Gastroesophageal sphincter (tissue), 4 donors: ENCODE measurements at regions not wholly inside any gene's neighbourhood (a gene's known extent, or its start where the extent isn't known, plus 50 kb on each side); places are given as distances from the start of the nearest gene placed in this dataset.

Experiments
- ATAC-seq: fragments of 150-250 bp; one replicate; pipeline ENCODE4 v1.9.1; 2016; ENCODE audit warnings: mild to moderate bottlenecking, moderate library complexity
- H3K27ac ChIP-seq, 4 donors: fragments of 200-600 bp; sonication (generic) in 3 of 4; 1 replicate in 3 of 4; 2 replicates in 1 of 4; pipeline ENCODE4 v1.5.1; 2016 to 2019
- H3K27me3 ChIP-seq: fragments of 200-600 bp; sonication (generic); one replicate; pipeline ENCODE4 v1.5.1; 2019
- H3K36me3 ChIP-seq, 2 donors: fragments of 200-600 bp; sonication (generic); one replicate each; pipeline ENCODE4 v1.5.1; 2019; ENCODE audit warnings: control low read depth in 1 of 2
- H3K4me1 ChIP-seq, 3 donors: fragments of 200-600 bp; sonication (generic); 1 replicate in 2 of 3; 2 replicates in 1 of 3; pipeline ENCODE4 v1.5.1; 2016 to 2019; ENCODE audit warnings: control low read depth in 2 of 3
- H3K4me3 ChIP-seq, 2 donors: fragments of 200-600 bp; sonication (generic); one replicate each; pipeline ENCODE4 v1.5.1; 2019; ENCODE audit warnings: mild to moderate bottlenecking in 1 of 2, moderate library complexity in 1 of 2
- H3K9me3 ChIP-seq, 3 donors: fragments of 200-600 bp; sonication (generic); one replicate each; pipeline ENCODE4 v1.5.1; 2017 to 2019; ENCODE audit warnings: control low read depth in 2 of 3
- EP300 ChIP-seq: sonication (generic); formaldehyde crosslinking; IDR thresholded peaks from one replicate; pipeline ENCODE4 v1.6.1; 2017; ENCODE audit warnings: antibody characterized with exemption, mild to moderate bottlenecking
- POLR2A ChIP-seq, 2 donors: fragments of 450-650 bp; IDR thresholded peaks; one replicate each; pipeline ENCODE4 v1.6.1; 2017; ENCODE audit warnings: antibody characterized with exemption in 2 of 2, mild to moderate bottlenecking in 2 of 2, moderate library complexity in 1 of 2
- POLR2AphosphoS5 ChIP-seq: sonication (generic); formaldehyde crosslinking; IDR thresholded peaks from one replicate; pipeline ENCODE4 v1.6.1; 2017; ENCODE audit warnings: antibody characterized with exemption
- WGBS, 2 donors: methylation state at CpG; one replicate each; pipeline ENCODE4 v1.1.5; 2018; ENCODE audit warnings: low coverage in 1 of 2; 5-methylcytosine and 5-hydroxymethylcytosine counted together
- TF ChIP-seq, protein P1 (sequence below), 4 experiments: fragments of 200-600 bp in 2 of 4; fragments of 450-650 bp in 2 of 4; sonication (generic) in 1 of 4; IDR thresholded peaks; one replicate each; pipeline ENCODE4 v1.5.1; 2017 to 2019; ENCODE audit warnings: antibody characterized with exemption in 4 of 4, mild to moderate bottlenecking in 2 of 4, moderate library complexity in 2 of 4

DNA sequence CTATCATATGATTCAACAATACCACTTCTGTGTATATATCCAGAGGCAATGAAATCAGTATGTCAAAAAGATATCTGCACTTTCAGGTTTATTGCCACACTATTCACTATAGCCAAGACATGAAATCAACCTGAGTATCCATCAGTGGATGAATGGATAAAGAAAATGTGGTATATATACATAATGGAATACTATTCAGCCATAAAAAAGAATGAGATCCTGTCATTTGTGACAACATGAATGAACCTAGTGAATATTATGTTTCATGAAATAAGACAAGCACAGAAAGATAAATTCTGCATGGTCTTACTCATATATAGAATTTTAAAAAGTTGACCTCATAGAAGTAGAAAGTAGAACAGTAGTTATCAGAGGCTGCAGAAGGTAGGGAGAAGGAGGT is 281.1 kb downstream of the BAMBI start:
- ATAC-seq: no peak
- Histone ChIP-seq H3K4me3 (no peak overlapping the region), H3K9me3 (peaks cover 0 to 15% (median 0%) of the 10 kb centered on the region in 3 donors), H3K27ac (no peak overlapping the region), H3K27me3 (no peaks in the 10 kb centered on the region), H3K4me1 (no peaks in the 10 kb centered on the region), H3K36me3 (no peaks in the 10 kb centered on the region)
- TF ChIP-seq POLR2A (IDR thresholded peaks at IDR 0.05) (no peak), POLR2AphosphoS5 (no peak), EP300 (no peak)
- TF ChIP-seq, protein P1, sequence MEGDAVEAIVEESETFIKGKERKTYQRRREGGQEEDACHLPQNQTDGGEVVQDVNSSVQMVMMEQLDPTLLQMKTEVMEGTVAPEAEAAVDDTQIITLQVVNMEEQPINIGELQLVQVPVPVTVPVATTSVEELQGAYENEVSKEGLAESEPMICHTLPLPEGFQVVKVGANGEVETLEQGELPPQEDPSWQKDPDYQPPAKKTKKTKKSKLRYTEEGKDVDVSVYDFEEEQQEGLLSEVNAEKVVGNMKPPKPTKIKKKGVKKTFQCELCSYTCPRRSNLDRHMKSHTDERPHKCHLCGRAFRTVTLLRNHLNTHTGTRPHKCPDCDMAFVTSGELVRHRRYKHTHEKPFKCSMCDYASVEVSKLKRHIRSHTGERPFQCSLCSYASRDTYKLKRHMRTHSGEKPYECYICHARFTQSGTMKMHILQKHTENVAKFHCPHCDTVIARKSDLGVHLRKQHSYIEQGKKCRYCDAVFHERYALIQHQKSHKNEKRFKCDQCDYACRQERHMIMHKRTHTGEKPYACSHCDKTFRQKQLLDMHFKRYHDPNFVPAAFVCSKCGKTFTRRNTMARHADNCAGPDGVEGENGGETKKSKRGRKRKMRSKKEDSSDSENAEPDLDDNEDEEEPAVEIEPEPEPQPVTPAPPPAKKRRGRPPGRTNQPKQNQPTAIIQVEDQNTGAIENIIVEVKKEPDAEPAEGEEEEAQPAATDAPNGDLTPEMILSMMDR (IDR thresholded peaks at IDR 0.05): no peak

GRCh38 chr10:28959850-28960501 is 282.7 kb downstream of the BAMBI start:
- no peak overlapping the region for H3K27ac ChIP-seq
- no peak for TF ChIP-seq POLR2A (IDR thresholded peaks at IDR 0.05)
- no peak for TF ChIP-seq EP300
- TF ChIP-seq, protein P1 (IDR thresholded peaks at IDR 0.05): no peak
- no peak for TF ChIP-seq POLR2AphosphoS5
- no peak overlapping the region for H3K4me3 ChIP-seq
- ATAC-seq: no peak
- H3K4me1 ChIP-seq: no peaks in the 10 kb centered on the region
- no peaks in the 10 kb centered on the region for H3K27me3 ChIP-seq
- peaks cover 0 to 15% (median 0%) of the 10 kb centered on the region in 3 donors for H3K9me3 ChIP-seq
- 74 to 76% methylated on average over 5 to 7 of the region's 7 CpGs for WGBS, 2 donors
- no peaks in the 10 kb centered on the region for H3K36me3 ChIP-seq

GRCh38 chr10:28962768-28963167 is 285.4 kb downstream of the BAMBI start:
- Histone ChIP-seq H3K27ac (no peak overlapping the region), H3K27me3 (no peaks in the 10 kb centered on the region), H3K4me1 (no peaks in the 10 kb centered on the region), H3K36me3 (no peaks in the 10 kb centered on the region), H3K4me3 (no peak overlapping the region), H3K9me3 (peaks cover 0 to 9% (median 0%) of the 10 kb centered on the region in 3 donors)
- 86 to 93% methylated on average over 4 of the region's 4 CpGs for WGBS, 2 donors
- no peak for TF ChIP-seq POLR2A (IDR thresholded peaks at IDR 0.05)
- no peak for TF ChIP-seq POLR2AphosphoS5
- TF ChIP-seq, protein P1 (IDR thresholded peaks at IDR 0.05): no peak
- no peak for TF ChIP-seq EP300
- ATAC-seq: no peak

DNA sequence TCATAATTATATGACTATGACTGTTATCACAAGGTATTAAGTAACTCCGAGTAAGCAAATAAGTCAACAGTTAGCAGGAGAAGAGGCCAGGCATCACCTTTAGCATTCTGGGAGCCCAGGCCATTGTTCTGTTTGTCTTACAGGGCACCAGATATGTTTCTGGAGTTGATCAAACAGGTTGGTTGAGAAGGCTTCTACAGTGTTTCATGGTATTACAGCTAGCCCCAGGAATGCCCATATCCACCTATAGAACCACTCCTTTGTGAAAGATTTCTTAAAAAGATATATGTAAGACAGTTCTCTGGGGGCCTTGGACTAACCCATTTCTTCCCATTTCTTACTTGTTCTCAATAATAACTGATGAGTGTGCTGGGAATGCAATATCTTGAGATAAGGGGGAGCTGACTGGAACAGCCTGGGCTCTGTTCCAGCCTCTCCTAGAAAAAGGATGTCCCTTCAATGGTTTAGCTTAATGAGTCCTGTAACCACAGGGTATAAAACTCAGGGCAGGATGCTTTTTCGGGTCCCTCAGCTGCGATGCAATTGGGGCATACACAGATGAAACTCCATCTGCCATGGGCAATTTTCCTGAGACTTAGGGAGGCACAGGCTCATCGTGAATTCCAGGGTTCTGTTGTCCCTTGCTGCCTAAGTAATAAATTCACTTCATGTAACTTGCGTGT is 286.4 kb downstream of the BAMBI start:
- no peaks in the 10 kb centered on the region for H3K9me3 ChIP-seq
- no peaks in the 10 kb centered on the region for H3K27me3 ChIP-seq
- no peaks in the 10 kb centered on the region for H3K4me1 ChIP-seq
- no peak overlapping the region for H3K4me3 ChIP-seq
- H3K36me3 ChIP-seq: no peaks in the 10 kb centered on the region
- H3K27ac ChIP-seq: no peak overlapping the region
- no peak for ATAC-seq
- 95 to 100% methylated on average over 1 to 4 of the region's 5 CpGs for WGBS, 2 donors
- TF ChIP-seq, protein P1 (IDR thresholded peaks at IDR 0.05): no peak
- TF ChIP-seq POLR2A (IDR thresholded peaks at IDR 0.05): no peak
- no peak for TF ChIP-seq EP300
- no peak for TF ChIP-seq POLR2AphosphoS5

DNA sequence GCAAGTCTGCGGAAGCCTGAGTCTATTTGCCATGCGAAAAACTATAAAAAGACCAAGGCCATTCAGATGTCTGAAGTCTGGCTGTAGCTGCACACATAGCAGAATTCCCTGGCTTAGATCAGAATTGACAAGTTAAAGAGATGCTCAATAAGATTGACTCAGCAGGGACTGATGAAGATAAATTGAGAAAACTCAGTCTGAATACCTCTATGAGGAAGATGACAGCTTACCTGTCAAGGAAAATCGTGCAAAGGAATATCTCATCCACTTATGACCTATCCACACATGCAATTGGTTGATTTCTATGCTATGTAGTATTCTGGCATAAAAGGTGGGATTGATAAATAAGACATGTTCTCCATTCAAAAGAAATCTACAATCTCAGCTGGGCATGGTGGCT is 288.6 kb downstream of the BAMBI start:
- no peak for ATAC-seq
- no peaks in the 10 kb centered on the region for H3K4me1 ChIP-seq
- WGBS, 2 donors: 79 to 90% methylated on average over 3 of the region's 3 CpGs
- H3K9me3 ChIP-seq: no peaks in the 10 kb centered on the region
- H3K36me3 ChIP-seq: no peaks in the 10 kb centered on the region
- H3K27ac ChIP-seq: no peak overlapping the region
- H3K4me3 ChIP-seq: no peak overlapping the region
- no peaks in the 10 kb centered on the region for H3K27me3 ChIP-seq
- TF ChIP-seq EP300 (no peak), POLR2A (IDR thresholded peaks at IDR 0.05) (no peak)
- TF ChIP-seq, protein P1 (IDR thresholded peaks at IDR 0.05): no peak
